ENCODE measurements at regions not wholly inside any gene's neighbourhood (a gene's known extent, or its start where the extent isn't known, plus 50 kb on each side); places are given as distances from the start of the nearest gene placed in this dataset.

GRCh38 chr3:72145506-72146380 is 360.8 kb upstream of the PROK2 start:
- TF ChIP-seq CTCF (IDR thresholded peaks at IDR 0.05; ENCODE audit: poor library complexity) (no peak), EZH2phosphoT487 (IDR thresholded peaks at IDR 0.05; ENCODE audit: low read depth, severe bottlenecking, unreplicated experiment) (no peak)

All from hepatocyte (in vitro differentiated cells).